IgD-negative memory B cell (primary cell): ENCODE measurements at regions not wholly inside any gene's neighbourhood (a gene's known extent, or its start where the extent isn't known, plus 50 kb on each side); places are given as distances from the start of the nearest gene placed in this dataset.
"Not testable (repeated sequence)": the region's sequence is repeated elsewhere in the genome, so short reads cannot be mapped to it uniquely, and the experiment has no call there.

Experiments
- H3K27ac Mint-ChIP-seq, 3 donors: one replicate each; pipeline ENCODE4 v1.8.0; 2020 to 2022; ENCODE audit warnings: mild to moderate bottlenecking in 3 of 3, mixed read lengths in 3 of 3, moderate library complexity in 1 of 3
- H3K27me3 Mint-ChIP-seq: one replicate; pipeline ENCODE4 v1.8.0; 2021; ENCODE audit warnings: mixed read lengths
- H3K36me3 Mint-ChIP-seq: one replicate; pipeline ENCODE4 v1.8.0; 2020; ENCODE audit warnings: mild to moderate bottlenecking, mixed read lengths
- H3K4me1 Mint-ChIP-seq, 3 donors: one replicate each; pipeline ENCODE4 v1.8.0; 2020 to 2022; ENCODE audit warnings: mixed read lengths in 3 of 3, mild to moderate bottlenecking in 1 of 3
- H3K4me3 Mint-ChIP-seq, 4 donors: one replicate each; pipeline ENCODE4 v1.8.0; 2020 to 2022; ENCODE audit warnings: mild to moderate bottlenecking in 4 of 4, mixed read lengths in 4 of 4, moderate library complexity in 3 of 4
- H3K9me3 Mint-ChIP-seq, 3 donors: one replicate each; pipeline ENCODE4 v1.8.0; 2020 to 2021; ENCODE audit warnings: mixed read lengths in 3 of 3, mild to moderate bottlenecking in 1 of 3

GRCh38 chr6:96743496-96743895, 93.8 kb downstream of the GPR63 start:
- H3K27me3 Mint-ChIP-seq = peaks cover 3% of the 10 kb centered on the region
- H3K4me1 Mint-ChIP-seq = no peaks in the 10 kb centered on the region
- peak overlapping the region in 1 of 3 donors; percentile 43 for H3K27ac Mint-ChIP-seq
- no peaks in the 10 kb centered on the region for H3K36me3 Mint-ChIP-seq
- H3K9me3 Mint-ChIP-seq = no peaks in the 10 kb centered on the region
- no peak overlapping the region for H3K4me3 Mint-ChIP-seq

- H3K27me3 Mint-ChIP-seq = peaks cover 3% of the 10 kb centered on the region
- no peak overlapping the region for H3K27ac Mint-ChIP-seq
- no peaks in the 10 kb centered on the region for H3K36me3 Mint-ChIP-seq
- no peak overlapping the region for H3K4me3 Mint-ChIP-seq
- no peaks in the 10 kb centered on the region for H3K9me3 Mint-ChIP-seq
- no peaks in the 10 kb centered on the region for H3K4me1 Mint-ChIP-seq
Observed at GRCh38 chr6:96742702-96743101, 94.6 kb downstream of the GPR63 start.

- Mint-ChIP-seq H3K36me3 (no peaks in the 10 kb centered on the region), H3K27me3 (no peaks in the 10 kb centered on the region), H3K9me3 (no peaks in the 10 kb centered on the region), H3K4me1 (peaks cover 7 to 9% (median 8%) of the 10 kb centered on the region in 3 donors), H3K27ac (no peak overlapping the region), H3K4me3 (peak overlapping the region in 1 of 4 donors; percentile 10)
Observed at GRCh38 chr6:96735332-96735731, 101.9 kb downstream of the GPR63 start.

- no peaks in the 10 kb centered on the region for H3K27me3 Mint-ChIP-seq
- H3K36me3 Mint-ChIP-seq = no peaks in the 10 kb centered on the region
- no peak overlapping the region for H3K27ac Mint-ChIP-seq
- no peaks in the 10 kb centered on the region for H3K9me3 Mint-ChIP-seq
- H3K4me3 Mint-ChIP-seq = no peak overlapping the region
- H3K4me1 Mint-ChIP-seq = peaks cover 0 to 2% (median 0%) of the 10 kb centered on the region in 3 donors
Observed at GRCh38 chr6:96727144-96727543, 110.1 kb downstream of the GPR63 start.

- Mint-ChIP-seq H3K36me3 (no peaks in the 10 kb centered on the region), H3K27me3 (no peaks in the 10 kb centered on the region), H3K27ac (no peak overlapping the region), H3K9me3 (no peaks in the 10 kb centered on the region), H3K4me3 (no peak overlapping the region), H3K4me1 (peaks cover 0 to 2% (median 0%) of the 10 kb centered on the region in 3 donors)
Observed at GRCh38 chr6:96725296-96725695, 112.0 kb downstream of the GPR63 start.

GRCh38 chr6:96724641-96725040, 112.6 kb downstream of the GPR63 start:
- Mint-ChIP-seq H3K4me1 (peaks cover 0 to 2% (median 0%) of the 10 kb centered on the region in 3 donors), H3K27me3 (no peaks in the 10 kb centered on the region), H3K27ac (no peak overlapping the region), H3K36me3 (no peaks in the 10 kb centered on the region), H3K4me3 (no peak overlapping the region), H3K9me3 (no peaks in the 10 kb centered on the region)

- H3K27ac Mint-ChIP-seq = no peak overlapping the region
- no peaks in the 10 kb centered on the region for H3K4me1 Mint-ChIP-seq
- H3K4me3 Mint-ChIP-seq = no peak overlapping the region
- no peaks in the 10 kb centered on the region for H3K9me3 Mint-ChIP-seq
- no peaks in the 10 kb centered on the region for H3K27me3 Mint-ChIP-seq
- no peaks in the 10 kb centered on the region for H3K36me3 Mint-ChIP-seq
Observed at GRCh38 chr6:96723362-96723761, 113.9 kb downstream of the GPR63 start.

GRCh38 chr6:96721227-96721626, 116.0 kb downstream of the GPR63 start:
- Mint-ChIP-seq H3K9me3 (no peaks in the 10 kb centered on the region), H3K27me3 (peaks cover 3% of the 10 kb centered on the region), H3K36me3 (no peaks in the 10 kb centered on the region), H3K4me1 (no peaks in the 10 kb centered on the region), H3K4me3 (no peak overlapping the region), H3K27ac (no peak overlapping the region)

- no peak overlapping the region for H3K27ac Mint-ChIP-seq
- H3K9me3 Mint-ChIP-seq = no peaks in the 10 kb centered on the region
- peaks cover 3% of the 10 kb centered on the region for H3K27me3 Mint-ChIP-seq
- no peaks in the 10 kb centered on the region for H3K4me1 Mint-ChIP-seq
- H3K36me3 Mint-ChIP-seq = peaks cover 2% of the 10 kb centered on the region
- no peak overlapping the region for H3K4me3 Mint-ChIP-seq
Observed at GRCh38 chr6:96716221-96716620, 121.1 kb downstream of the GPR63 start.

GRCh38 chr6:96715608-96716007, 121.7 kb downstream of the GPR63 start:
- Mint-ChIP-seq H3K27ac (no peak overlapping the region), H3K4me3 (no peak overlapping the region), H3K27me3 (peaks cover 3% of the 10 kb centered on the region), H3K9me3 (no peaks in the 10 kb centered on the region), H3K4me1 (no peaks in the 10 kb centered on the region), H3K36me3 (peaks cover 2% of the 10 kb centered on the region)

- no peak overlapping the region for H3K4me3 Mint-ChIP-seq
- no peaks in the 10 kb centered on the region for H3K27me3 Mint-ChIP-seq
- no peaks in the 10 kb centered on the region for H3K36me3 Mint-ChIP-seq
- no peaks in the 10 kb centered on the region for H3K9me3 Mint-ChIP-seq
- peaks cover 0 to 3% (median 0%) of the 10 kb centered on the region in 3 donors for H3K4me1 Mint-ChIP-seq
- H3K27ac Mint-ChIP-seq = no peak overlapping the region
Observed at GRCh38 chr6:96704713-96705112, 132.6 kb downstream of the GPR63 start.

- Mint-ChIP-seq H3K4me3 (no peak overlapping the region), H3K36me3 (no peaks in the 10 kb centered on the region), H3K9me3 (no peaks in the 10 kb centered on the region), H3K27ac (no peak overlapping the region), H3K27me3 (no peaks in the 10 kb centered on the region), H3K4me1 (peaks cover 0 to 3% (median 1%) of the 10 kb centered on the region in 3 donors)
Observed at GRCh38 chr6:96702626-96703025, 134.7 kb downstream of the GPR63 start.

- peaks cover 0 to 3% (median 1%) of the 10 kb centered on the region in 3 donors for H3K4me1 Mint-ChIP-seq
- H3K27me3 Mint-ChIP-seq = no peaks in the 10 kb centered on the region
- H3K27ac Mint-ChIP-seq = no peak overlapping the region
- no peaks in the 10 kb centered on the region for H3K36me3 Mint-ChIP-seq
- H3K9me3 Mint-ChIP-seq = no peaks in the 10 kb centered on the region
- H3K4me3 Mint-ChIP-seq = no peak overlapping the region
Observed at GRCh38 chr6:96700915-96701314, 136.4 kb downstream of the GPR63 start.

GRCh38 chr6:96694429-96694828, 131.5 kb downstream of the FHL5 start:
- not testable (repeated sequence) for H3K27ac Mint-ChIP-seq, H3K4me1 Mint-ChIP-seq, H3K9me3 Mint-ChIP-seq, H3K36me3 Mint-ChIP-seq, H3K4me3 Mint-ChIP-seq, H3K27me3 Mint-ChIP-seq

GRCh38 chr6:96687121-96687520, 124.2 kb downstream of the FHL5 start:
- Mint-ChIP-seq H3K9me3 (no peaks in the 10 kb centered on the region), H3K36me3 (peaks cover 5% of the 10 kb centered on the region), H3K4me1 (no peaks in the 10 kb centered on the region), H3K27ac (no peak overlapping the region), H3K4me3 (no peak overlapping the region), H3K27me3 (no peaks in the 10 kb centered on the region)

- peaks cover 5% of the 10 kb centered on the region for H3K36me3 Mint-ChIP-seq
- no peaks in the 10 kb centered on the region for H3K4me1 Mint-ChIP-seq
- no peak overlapping the region for H3K27ac Mint-ChIP-seq
- H3K4me3 Mint-ChIP-seq = no peak overlapping the region
- no peaks in the 10 kb centered on the region for H3K9me3 Mint-ChIP-seq
- no peaks in the 10 kb centered on the region for H3K27me3 Mint-ChIP-seq
Observed at GRCh38 chr6:96685702-96686101, 122.8 kb downstream of the FHL5 start.
